GM06990 (cell line): ENCODE measurements at regions not wholly inside any gene's neighbourhood (a gene's known extent, or its start where the extent isn't known, plus 50 kb on each side); places are given as distances from the start of the nearest gene placed in this dataset.
"Not testable (repeated sequence)": the region's sequence is repeated elsewhere in the genome, so short reads cannot be mapped to it uniquely, and the experiment has no call there.

Experiments used
- DNase-seq: peaks from one replicate; pipeline ENCODE4 v3.0.0-alpha.2; 2011; ENCODE audit not compliant: insufficient read length; ENCODE audit errors: extremely low read depth
- H3K27me3 ChIP-seq: replicated peaks from 2 replicates; pipeline ENCODE4 v1.6.0; 2011; ENCODE audit warnings: low read length; ENCODE audit not compliant: control insufficient read depth, insufficient read depth
- H3K36me3 ChIP-seq: 2 replicates; pipeline ENCODE4 v1.5.1; 2011; ENCODE audit warnings: low read length; ENCODE audit not compliant: control insufficient read depth, insufficient read depth
- H3K4me3 ChIP-seq: replicated peaks from 2 replicates; pipeline ENCODE4 v1.5.1; 2011; ENCODE audit warnings: low read depth, mild to moderate bottlenecking, control low read depth, low read length

GRCh38 chr10:47711428-47711827 lies 52.0 kb downstream of the SYT15B start:
- H3K4me3 ChIP-seq, H3K27me3 ChIP-seq, DNase-seq, H3K36me3 ChIP-seq: not testable (repeated sequence)

- not testable (repeated sequence) for H3K27me3 ChIP-seq, H3K36me3 ChIP-seq, DNase-seq
Observed at GRCh38 chr10:47710443-47710842, 52.9 kb downstream of the SYT15B start.

GRCh38 chr10:47705698-47706414 lies 57.5 kb downstream of the SYT15B start:
- H3K36me3 ChIP-seq, H3K27me3 ChIP-seq, DNase-seq: not testable (repeated sequence)
- peak overlapping the region; percentile 10; the same call in 1 of the 2 replicates for H3K4me3 ChIP-seq

More at GRCh38 chr10:47710443-47710842, 52.9 kb downstream of the SYT15B start:
- H3K4me3 ChIP-seq = not testable (repeated sequence)

- H3K36me3 ChIP-seq, H3K27me3 ChIP-seq, H3K4me3 ChIP-seq, DNase-seq: not testable (repeated sequence)
Observed at GRCh38 chr10:47701285-47701684, 62.1 kb downstream of the SYT15B start.

GRCh38 chr10:47699854-47700253 lies 63.5 kb downstream of the SYT15B start:
- DNase-seq, H3K4me3 ChIP-seq, H3K27me3 ChIP-seq, H3K36me3 ChIP-seq: not testable (repeated sequence)

- not testable (repeated sequence) for H3K4me3 ChIP-seq, DNase-seq, H3K36me3 ChIP-seq, H3K27me3 ChIP-seq
Observed at GRCh38 chr10:47696170-47696569, 67.2 kb downstream of the SYT15B start.

- not testable (repeated sequence) for H3K36me3 ChIP-seq, H3K27me3 ChIP-seq, DNase-seq, H3K4me3 ChIP-seq
Observed at GRCh38 chr10:47695149-47695548, 68.2 kb downstream of the SYT15B start.

- H3K4me3 ChIP-seq, DNase-seq, H3K36me3 ChIP-seq, H3K27me3 ChIP-seq: not testable (repeated sequence)
Observed at GRCh38 chr10:47690304-47690703, 73.1 kb downstream of the SYT15B start.

- not testable (repeated sequence) for DNase-seq, H3K4me3 ChIP-seq, H3K27me3 ChIP-seq, H3K36me3 ChIP-seq
Observed at GRCh38 chr10:47683826-47684475, 79.4 kb downstream of the SYT15B start.

GRCh38 chr10:47681638-47681990 lies 81.8 kb downstream of the SYT15B start:
- not testable (repeated sequence) for DNase-seq, H3K36me3 ChIP-seq, H3K27me3 ChIP-seq, H3K4me3 ChIP-seq

GRCh38 chr10:47680848-47681637 lies 82.3 kb downstream of the SYT15B start:
- H3K4me3 ChIP-seq, DNase-seq: not testable (repeated sequence)

GRCh38 chr10:47676102-47676501 lies 87.3 kb downstream of the SYT15B start:
- not testable (repeated sequence) for DNase-seq, H3K36me3 ChIP-seq, H3K27me3 ChIP-seq, H3K4me3 ChIP-seq

More at GRCh38 chr10:47680848-47681637, 82.3 kb downstream of the SYT15B start:
- not testable (repeated sequence) for H3K27me3 ChIP-seq, H3K36me3 ChIP-seq

- H3K4me3 ChIP-seq, H3K27me3 ChIP-seq, H3K36me3 ChIP-seq, DNase-seq: not testable (repeated sequence)
Observed at GRCh38 chr10:47675577-47675976, 87.8 kb downstream of the SYT15B start.

- H3K4me3 ChIP-seq, H3K36me3 ChIP-seq, DNase-seq, H3K27me3 ChIP-seq: not testable (repeated sequence)
Observed at GRCh38 chr10:47673128-47673527, 90.3 kb downstream of the SYT15B start.
